Right cardiac atrium (tissue), 5 donors: ENCODE measurements at regions not wholly inside any gene's neighbourhood (a gene's known extent, or its start where the extent isn't known, plus 50 kb on each side); places are given as distances from the start of the nearest gene placed in this dataset.
A peak's percentile ranks its signal among the peaks of the same experiment; 100 is the strongest.

Experiments used
- ATAC-seq, 2 donors: fragments of 200-7000 bp; cut with Tn5 transposase; one replicate each; pipeline versions ENCODE4 v1.8.0 to v1.9.1; 2020; ENCODE audit warnings: moderate library complexity in 2 of 2, mild to moderate bottlenecking in 1 of 2
- DNase-seq, 3 donors: peaks; one replicate each; pipeline ENCODE4 v3.0.0-alpha.2; 2020
- H3K27ac ChIP-seq: one replicate; pipeline ENCODE4 v1.5.1; 2013; ENCODE audit warnings: mild to moderate bottlenecking, low read length, control low read depth, moderate library complexity
- H3K27me3 ChIP-seq: one replicate; pipeline ENCODE4 v1.6.1; 2013; ENCODE audit not compliant: control insufficient read depth, insufficient read depth
- H3K4me1 ChIP-seq: one replicate; pipeline ENCODE4 v1.6.1; 2013; ENCODE audit warnings: low read length; ENCODE audit not compliant: control insufficient read depth, insufficient read depth
- H3K4me3 ChIP-seq: one replicate; pipeline ENCODE4 v1.5.1; 2013; ENCODE audit warnings: low read length, control low read depth
- H3K9me3 ChIP-seq: one replicate; pipeline ENCODE4 v1.6.1; 2013; ENCODE audit warnings: low read length; ENCODE audit not compliant: control insufficient read depth
- WGBS: extraction: QIAGEN DNeasy Blood & Tissue Kit; methylation state at CpG from one replicate; pipeline ENCODE4 v1.1.7; 2013; 5-methylcytosine and 5-hydroxymethylcytosine counted together
- intact Hi-C, 4 donors: fragments of 100-400 bp; cut with DNase I; formaldehyde crosslinking; loops; one replicate each; pipeline versions ENCODE4 v1.11.0 to v1.14.0; 2022 to 2023
- donor health status: healthy with polysubstance abuse.
- donor health status: DM: no; HTN: yes; CAD: no.
- donor health status: DM: no; HTN: no; CAD: no.
- donor health status: DM: no; HTN: yes; CAD: no; lungs with severe emphysema.
- donor health status: DM: yes; HTN: yes; CAD: no.

DNA sequence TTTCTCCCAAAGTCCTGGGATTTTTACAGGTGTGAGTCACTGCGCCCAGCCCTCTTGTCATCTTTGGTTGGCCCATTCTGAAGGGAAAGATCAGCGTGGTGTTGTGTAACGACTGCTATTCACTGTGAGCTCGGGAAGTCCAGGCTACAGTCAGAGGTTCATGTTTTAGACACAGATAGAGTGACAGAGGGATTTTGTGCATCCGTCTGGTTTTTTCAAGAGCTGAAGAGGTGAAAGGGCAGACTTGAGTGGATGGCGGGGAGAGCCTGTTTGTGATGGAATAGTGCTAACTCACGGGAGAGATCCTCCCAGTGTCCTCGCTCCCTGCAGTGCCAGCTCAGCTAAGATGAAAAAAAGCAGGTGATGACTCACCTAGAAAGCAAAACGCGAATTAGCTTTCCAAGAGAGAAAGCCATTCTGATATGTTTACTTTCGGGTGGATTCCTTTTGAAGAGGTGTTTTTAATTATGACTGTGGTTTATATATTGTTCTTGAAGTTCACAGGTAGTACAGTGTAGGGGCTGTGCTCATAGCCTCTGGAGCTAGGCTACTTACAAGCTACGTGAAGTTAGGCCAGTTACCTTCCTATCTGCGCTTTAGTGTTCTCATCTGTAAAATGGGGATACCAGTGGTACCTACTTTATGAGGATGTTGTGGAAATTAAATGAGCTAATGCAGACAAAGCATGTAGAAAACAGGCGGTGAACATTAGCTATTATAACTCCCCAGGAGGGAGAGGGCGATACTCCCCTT is 67.2 kb downstream of the C11orf91 start:
- Histone ChIP-seq H3K4me1 (peaks cover 5% of the 10 kb centered on the region), H3K4me3 (no peak overlapping the region), H3K27ac (no peak overlapping the region), H3K27me3 (no peaks in the 10 kb centered on the region), H3K9me3 (no peaks in the 10 kb centered on the region)
- intact Hi-C loops, result no loop called here
- no peak for ATAC-seq
- DNase-seq, result no peak
- 89% methylated on average over 15 of the region's 15 CpGs for WGBS

DNA sequence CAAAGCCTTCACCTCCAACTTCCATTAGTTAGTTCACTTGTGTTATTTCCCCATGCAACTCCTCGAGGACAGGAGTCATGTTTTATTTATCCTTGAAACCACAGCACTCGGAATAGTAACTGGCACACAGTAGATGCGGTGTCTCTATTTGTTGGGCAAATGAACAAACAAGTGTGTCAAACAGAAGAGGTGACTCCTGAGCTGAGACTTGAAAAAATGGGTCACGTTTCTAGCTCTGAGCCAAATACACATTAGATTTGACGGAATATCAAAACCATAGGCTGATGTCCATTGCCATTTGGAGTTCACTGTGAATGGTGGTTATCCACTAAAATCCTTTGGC is 68.9 kb downstream of the C11orf91 start:
- Histone ChIP-seq H3K27ac (no peak overlapping the region), H3K27me3 (no peaks in the 10 kb centered on the region), H3K9me3 (no peaks in the 10 kb centered on the region), H3K4me3 (no peak overlapping the region), H3K4me1 (peaks cover under 1% of the 10 kb centered on the region)
- ATAC-seq (no peak), DNase-seq (no peak)
- WGBS, result 79% methylated on average over 5 of the region's 5 CpGs
- intact Hi-C loops, result no loop called here

DNA sequence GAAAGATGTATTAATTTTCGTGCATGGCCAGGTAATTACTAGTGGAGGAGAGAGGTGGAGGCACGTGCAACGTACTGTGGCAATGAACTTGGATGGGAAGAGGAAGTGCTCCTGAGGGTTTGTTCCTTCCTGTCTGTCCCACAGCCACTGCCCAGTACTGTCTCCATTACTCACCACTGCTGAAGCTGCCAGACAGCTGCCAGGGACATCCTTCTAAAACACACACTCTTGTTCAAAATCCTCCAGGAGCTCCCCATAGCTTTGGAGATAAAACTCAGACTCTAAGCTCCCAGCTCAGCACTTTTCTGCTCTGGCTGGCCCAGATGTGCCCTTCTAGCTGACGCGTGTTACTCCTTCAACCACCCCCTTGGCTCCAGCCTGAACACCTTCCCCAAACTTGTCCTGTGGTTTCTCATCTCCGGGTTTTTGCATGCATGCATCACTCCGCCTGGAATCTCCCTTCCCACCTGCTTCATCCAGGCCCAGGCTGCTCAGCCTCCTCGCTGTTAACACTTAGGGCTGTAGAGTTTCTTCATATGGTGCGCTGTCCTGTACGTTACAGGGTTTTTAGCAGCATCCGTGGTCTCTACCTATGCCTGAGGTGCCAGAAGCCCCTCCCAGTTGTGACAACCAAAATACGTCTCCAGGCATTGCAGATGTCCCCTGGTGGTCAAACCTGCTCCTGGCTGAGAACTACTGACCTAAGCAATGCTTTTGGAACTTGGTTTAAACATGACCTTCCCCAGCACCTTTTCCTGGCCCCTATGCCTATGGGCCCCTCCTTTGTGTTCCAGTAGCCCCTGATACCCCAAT is 69.5 kb downstream of the C11orf91 start:
- DNase-seq (no peak), ATAC-seq (no peak)
- H3K4me1 ChIP-seq, result no peaks in the 10 kb centered on the region
- no peaks in the 10 kb centered on the region for H3K9me3 ChIP-seq
- no peaks in the 10 kb centered on the region for H3K27me3 ChIP-seq
- intact Hi-C loops, result no loop called here
- H3K4me3 ChIP-seq, result no peak overlapping the region
- 83% methylated on average over 12 of the region's 12 CpGs for WGBS
- no peak overlapping the region for H3K27ac ChIP-seq

DNA sequence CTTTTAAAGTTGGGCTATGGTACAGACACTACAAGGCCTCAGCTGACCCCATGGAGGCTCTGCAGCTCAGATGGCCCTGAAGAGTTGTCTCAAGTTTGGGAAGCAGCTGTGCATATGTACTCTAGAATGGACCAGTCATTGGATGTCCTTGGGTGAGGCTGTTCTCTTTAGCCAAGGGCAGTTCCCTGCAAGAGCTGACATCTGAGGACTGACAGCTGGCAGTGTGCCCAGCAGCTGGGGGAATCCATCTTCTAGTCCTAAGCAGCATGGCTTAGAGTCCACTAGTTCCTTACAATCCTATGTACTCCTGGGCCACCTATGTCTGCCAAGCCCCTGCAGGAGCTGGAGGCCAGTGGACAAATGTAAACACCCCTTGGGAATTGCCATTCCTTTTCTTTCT is 76.5 kb downstream of the C11orf91 start:
- Histone ChIP-seq H3K9me3 (no peaks in the 10 kb centered on the region), H3K4me3 (no peak overlapping the region), H3K27ac (no peak overlapping the region), H3K27me3 (no peaks in the 10 kb centered on the region), H3K4me1 (no peaks in the 10 kb centered on the region)
- DNase-seq (peak; percentile 24 to 70 (median 49)), ATAC-seq (peak in 1 of 2 donors; percentile 36)
- intact Hi-C loops, result no loop called here

DNA sequence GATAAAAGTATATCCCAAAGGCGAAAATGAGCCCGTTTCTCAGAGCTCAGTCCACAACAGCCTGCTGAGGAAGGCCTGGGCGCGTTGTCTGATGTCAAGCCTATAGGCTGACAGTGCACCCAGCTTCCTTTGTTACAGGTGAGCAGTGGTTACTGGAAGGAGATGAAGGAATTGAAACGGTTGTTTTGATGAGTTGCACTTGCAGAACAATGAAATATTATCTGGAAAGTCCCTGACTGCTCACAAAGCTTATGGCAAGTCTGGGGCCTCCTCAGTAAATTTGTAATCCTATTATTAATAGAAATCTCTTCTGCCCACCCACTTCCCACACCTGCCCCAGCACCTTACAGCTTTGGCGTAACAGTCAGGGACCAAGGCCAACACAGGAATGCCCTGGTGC is 77.8 kb downstream of the C11orf91 start:
- Histone ChIP-seq H3K4me3 (no peak overlapping the region), H3K9me3 (no peaks in the 10 kb centered on the region), H3K27ac (no peak overlapping the region), H3K27me3 (no peaks in the 10 kb centered on the region), H3K4me1 (no peaks in the 10 kb centered on the region)
- WGBS, result 74% methylated on average over 6 of the region's 6 CpGs
- intact Hi-C loops, result no loop called here
- DNase-seq, result no peak
- ATAC-seq, result no peak

DNA sequence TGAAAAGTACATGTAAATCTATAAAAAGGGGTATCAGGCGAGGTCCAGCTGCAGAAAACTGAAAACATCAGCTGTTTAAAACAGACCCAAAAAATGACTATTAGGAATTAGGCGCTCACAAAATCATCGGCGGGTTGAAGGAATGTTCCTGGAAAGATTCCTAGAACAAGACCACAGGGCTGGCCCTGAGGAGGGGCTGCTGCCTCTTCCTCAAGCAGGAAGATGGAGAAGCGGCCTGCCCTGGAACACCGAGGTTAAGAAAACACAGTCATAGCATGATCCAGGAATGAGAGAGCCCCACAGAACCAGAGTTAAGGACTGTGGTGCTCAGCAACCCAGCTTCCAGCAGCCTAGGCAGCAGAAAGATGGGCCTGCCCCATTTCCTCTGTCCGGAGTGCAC is 78.4 kb downstream of the C11orf91 start:
- no peaks in the 10 kb centered on the region for H3K9me3 ChIP-seq
- DNase-seq (no peak), ATAC-seq (peak; percentile 29 to 48)
- H3K4me1 ChIP-seq, result no peaks in the 10 kb centered on the region
- intact Hi-C loops, result no loop called here
- WGBS, result 43% methylated on average over 7 of the region's 7 CpGs
- no peaks in the 10 kb centered on the region for H3K27me3 ChIP-seq
- no peak overlapping the region for H3K4me3 ChIP-seq
- H3K27ac ChIP-seq, result no peak overlapping the region

DNA sequence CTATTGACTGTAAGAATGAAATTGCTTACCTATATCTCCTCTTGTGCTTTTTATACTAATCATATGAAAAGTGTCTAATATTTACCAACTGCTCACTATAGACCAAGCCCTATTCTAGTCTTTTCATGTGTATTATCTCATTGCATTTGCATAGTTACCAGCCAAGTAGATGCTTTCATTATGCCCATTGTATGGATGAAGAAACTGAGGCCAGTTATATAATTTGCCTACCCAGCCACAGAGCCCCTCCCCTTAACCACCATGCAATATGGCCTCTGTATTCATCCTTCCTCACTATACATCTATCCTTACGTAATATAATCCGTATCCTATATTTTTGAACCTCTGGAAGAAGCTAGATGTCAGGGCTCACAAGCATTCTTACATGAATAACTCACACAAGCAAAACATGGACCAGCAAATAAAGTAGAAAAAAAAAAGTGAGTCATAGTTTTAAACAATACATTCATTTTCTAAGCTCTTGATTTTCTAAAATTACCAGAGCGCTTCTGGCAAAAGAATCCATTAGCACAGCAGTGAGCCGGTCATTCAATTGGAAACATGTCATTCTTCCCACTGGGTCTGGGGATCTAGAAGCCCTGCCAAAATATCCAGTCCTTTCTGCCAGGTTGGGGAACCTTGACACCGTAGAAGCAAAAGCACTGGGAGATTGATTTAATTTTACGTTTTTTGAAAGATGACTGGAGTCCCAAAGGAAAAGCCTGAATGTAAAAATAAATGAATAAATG is 80.0 kb downstream of the C11orf91 start:
- Histone ChIP-seq H3K27ac (no peak overlapping the region), H3K4me3 (no peak overlapping the region), H3K27me3 (no peaks in the 10 kb centered on the region), H3K9me3 (no peaks in the 10 kb centered on the region), H3K4me1 (no peaks in the 10 kb centered on the region)
- intact Hi-C loops, result no loop called here
- ATAC-seq (no peak), DNase-seq (no peak)
- WGBS, result 50% methylated on average over 6 of the region's 6 CpGs

DNA sequence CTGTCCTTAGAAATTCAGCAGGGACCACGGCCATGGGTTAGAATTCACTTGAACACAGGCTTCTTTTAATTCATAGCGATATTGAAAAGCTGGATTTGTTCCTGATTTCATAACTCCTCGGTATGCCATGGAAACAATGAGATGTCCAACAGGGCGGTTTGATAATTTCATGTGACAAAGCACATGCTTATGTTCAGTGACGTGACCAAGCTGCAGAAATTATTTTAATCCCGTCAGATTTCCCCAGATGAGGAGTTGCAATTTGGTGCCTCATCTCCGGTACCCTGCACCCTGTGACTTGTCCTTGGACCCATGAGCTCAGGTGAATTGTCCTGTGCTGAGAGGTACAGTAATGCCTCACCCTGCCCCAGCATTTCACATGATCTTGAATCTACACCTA is 81.7 kb downstream of the C11orf91 start:
- H3K4me1 ChIP-seq, result no peaks in the 10 kb centered on the region
- DNase-seq (no peak), ATAC-seq (no peak)
- 79% methylated on average over 7 of the region's 7 CpGs for WGBS
- intact Hi-C loops, result no loop called here
- no peaks in the 10 kb centered on the region for H3K9me3 ChIP-seq
- no peak overlapping the region for H3K4me3 ChIP-seq
- no peak overlapping the region for H3K27ac ChIP-seq
- no peaks in the 10 kb centered on the region for H3K27me3 ChIP-seq

DNA sequence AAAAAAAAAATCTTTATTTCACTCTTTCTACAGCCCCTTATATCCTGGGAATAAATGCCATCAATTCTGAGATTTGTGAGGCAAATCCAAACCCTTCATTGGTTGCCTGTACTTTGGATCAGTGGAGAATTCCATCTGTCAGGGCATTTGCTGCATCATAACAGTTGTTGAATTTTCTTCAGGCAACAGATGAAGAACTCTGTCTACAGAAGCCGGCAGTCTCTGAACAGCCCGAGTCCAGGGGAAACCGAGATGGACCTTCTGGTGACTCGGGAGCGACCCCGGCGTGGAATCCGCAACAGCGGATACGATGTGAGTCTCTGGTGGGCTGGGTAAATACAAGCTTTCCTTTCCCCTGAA is 82.3 kb downstream of the C11orf91 start:
- no peaks in the 10 kb centered on the region for H3K9me3 ChIP-seq
- ATAC-seq (no peak), DNase-seq (no peak)
- H3K27me3 ChIP-seq, result no peaks in the 10 kb centered on the region
- H3K4me3 ChIP-seq, result no peak overlapping the region
- intact Hi-C loops, result no loop called here
- H3K4me1 ChIP-seq, result no peaks in the 10 kb centered on the region
- 92% methylated on average over 10 of the region's 10 CpGs for WGBS
- no peak overlapping the region for H3K27ac ChIP-seq

DNA sequence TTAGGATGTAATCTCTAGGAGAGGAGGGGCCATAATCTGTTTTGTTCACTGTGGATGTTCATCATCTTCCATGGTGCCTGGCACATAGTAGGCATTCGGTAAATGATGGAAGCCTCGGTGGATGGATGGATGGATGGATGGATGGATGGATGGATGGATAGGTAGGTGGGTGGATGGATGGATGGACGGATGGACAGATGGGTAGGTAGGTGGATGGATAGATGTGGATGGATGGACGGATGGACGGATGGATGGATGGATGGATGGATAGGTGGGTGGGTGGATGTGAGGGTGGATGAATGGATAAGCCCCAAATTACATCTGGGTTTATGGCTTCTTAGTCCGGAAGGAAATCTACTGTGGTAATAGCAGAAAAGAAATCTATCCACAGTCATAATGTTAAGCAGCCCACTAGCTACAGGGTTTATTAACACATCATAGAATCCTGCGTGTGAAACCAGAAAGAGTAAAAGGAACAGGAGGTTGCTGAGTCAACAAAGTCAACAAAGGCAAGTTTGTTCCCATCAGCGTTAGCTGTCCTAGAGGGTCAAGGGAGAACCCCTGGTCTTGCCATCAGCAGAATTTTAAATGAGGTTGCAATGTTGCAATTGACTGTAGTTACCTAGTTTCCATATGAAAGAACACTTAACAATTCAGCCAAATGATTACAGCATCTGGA is 82.8 kb downstream of the C11orf91 start:
- Histone ChIP-seq H3K27ac (no peak overlapping the region), H3K4me1 (no peaks in the 10 kb centered on the region), H3K4me3 (no peak overlapping the region), H3K27me3 (no peaks in the 10 kb centered on the region), H3K9me3 (no peaks in the 10 kb centered on the region)
- ATAC-seq, result no peak
- intact Hi-C loops, result no loop called here
- 90% methylated on average over 8 of the region's 8 CpGs for WGBS
- no peak for DNase-seq

DNA sequence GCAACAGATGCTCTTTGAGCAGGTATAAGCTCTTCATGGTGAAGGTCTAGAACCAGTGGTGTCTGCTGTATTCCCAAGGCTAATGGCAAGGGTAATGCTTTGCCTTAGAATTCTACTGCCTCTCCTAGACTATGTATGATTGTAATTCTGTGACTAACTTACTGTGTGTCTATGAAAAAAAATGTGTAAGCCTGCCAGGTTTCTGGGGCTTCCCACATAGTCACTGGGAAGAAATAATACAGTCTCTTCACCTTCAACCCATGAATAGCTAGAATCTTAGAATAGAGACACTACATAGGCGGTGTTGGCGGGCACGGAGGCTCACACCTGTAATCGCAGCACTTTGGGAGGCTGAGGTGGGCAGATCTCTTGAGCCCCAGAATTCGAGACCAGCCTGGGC is 84.1 kb downstream of the C11orf91 start:
- no peak overlapping the region for H3K4me3 ChIP-seq
- no peaks in the 10 kb centered on the region for H3K4me1 ChIP-seq
- H3K27me3 ChIP-seq, result no peaks in the 10 kb centered on the region
- intact Hi-C loops, result no loop called here
- ATAC-seq (no peak), DNase-seq (no peak)
- H3K9me3 ChIP-seq, result no peaks in the 10 kb centered on the region
- 93% methylated on average over 5 of the region's 5 CpGs for WGBS
- H3K27ac ChIP-seq, result no peak overlapping the region
